HL-60 (cell line): ENCODE measurements at regions not wholly inside any gene's neighbourhood (a gene's known extent, or its start where the extent isn't known, plus 50 kb on each side); places are given as distances from the start of the nearest gene placed in this dataset.

Source experiments
- GABPA ChIP-seq: IDR thresholded peaks from 2 replicates; pipeline ENCODE4 v1.6.1; 2012; ENCODE audit warnings: low read depth
- POLR2AphosphoS5 ChIP-seq: IDR thresholded peaks from 2 replicates; pipeline ENCODE4 v1.6.1; 2012; ENCODE audit warnings: low read depth
- TF ChIP-seq, protein P1 (sequence below): IDR thresholded peaks from one replicate; pipeline ENCODE4 v1.5.1; 2011; ENCODE audit warnings: low read length, control low read depth, inconsistent platforms; ENCODE audit not compliant: insufficient read depth
- TF ChIP-seq, protein P2 (sequence below): IDR thresholded peaks from 2 replicates; pipeline ENCODE4 v1.6.1; 2012; ENCODE audit warnings: low read depth; ENCODE audit not compliant: insufficient replicate concordance

DNA sequence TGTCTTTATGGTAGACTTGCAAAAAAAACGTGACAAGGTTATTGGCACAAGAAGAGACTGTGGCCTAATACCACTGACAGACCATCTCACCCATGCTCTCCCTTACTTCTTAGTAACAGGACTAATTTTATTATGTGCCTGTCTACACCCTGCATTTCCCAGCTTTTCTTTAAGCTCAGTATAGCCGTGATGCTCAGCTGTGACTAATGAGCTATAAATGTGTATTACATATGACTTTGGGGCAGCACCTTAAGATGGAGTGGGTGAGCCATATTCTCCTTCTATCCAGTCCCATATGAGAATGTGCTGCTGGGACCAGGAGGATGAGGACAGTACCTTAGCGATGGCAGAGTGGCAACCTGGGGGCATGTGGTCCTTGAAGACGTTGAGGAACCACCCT is 293.5 kb downstream of the RNF144A start:
- TF ChIP-seq, protein P1, sequence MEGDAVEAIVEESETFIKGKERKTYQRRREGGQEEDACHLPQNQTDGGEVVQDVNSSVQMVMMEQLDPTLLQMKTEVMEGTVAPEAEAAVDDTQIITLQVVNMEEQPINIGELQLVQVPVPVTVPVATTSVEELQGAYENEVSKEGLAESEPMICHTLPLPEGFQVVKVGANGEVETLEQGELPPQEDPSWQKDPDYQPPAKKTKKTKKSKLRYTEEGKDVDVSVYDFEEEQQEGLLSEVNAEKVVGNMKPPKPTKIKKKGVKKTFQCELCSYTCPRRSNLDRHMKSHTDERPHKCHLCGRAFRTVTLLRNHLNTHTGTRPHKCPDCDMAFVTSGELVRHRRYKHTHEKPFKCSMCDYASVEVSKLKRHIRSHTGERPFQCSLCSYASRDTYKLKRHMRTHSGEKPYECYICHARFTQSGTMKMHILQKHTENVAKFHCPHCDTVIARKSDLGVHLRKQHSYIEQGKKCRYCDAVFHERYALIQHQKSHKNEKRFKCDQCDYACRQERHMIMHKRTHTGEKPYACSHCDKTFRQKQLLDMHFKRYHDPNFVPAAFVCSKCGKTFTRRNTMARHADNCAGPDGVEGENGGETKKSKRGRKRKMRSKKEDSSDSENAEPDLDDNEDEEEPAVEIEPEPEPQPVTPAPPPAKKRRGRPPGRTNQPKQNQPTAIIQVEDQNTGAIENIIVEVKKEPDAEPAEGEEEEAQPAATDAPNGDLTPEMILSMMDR = no peak
- TF ChIP-seq GABPA (no peak), POLR2AphosphoS5 (no peak)
- TF ChIP-seq, protein P2, sequence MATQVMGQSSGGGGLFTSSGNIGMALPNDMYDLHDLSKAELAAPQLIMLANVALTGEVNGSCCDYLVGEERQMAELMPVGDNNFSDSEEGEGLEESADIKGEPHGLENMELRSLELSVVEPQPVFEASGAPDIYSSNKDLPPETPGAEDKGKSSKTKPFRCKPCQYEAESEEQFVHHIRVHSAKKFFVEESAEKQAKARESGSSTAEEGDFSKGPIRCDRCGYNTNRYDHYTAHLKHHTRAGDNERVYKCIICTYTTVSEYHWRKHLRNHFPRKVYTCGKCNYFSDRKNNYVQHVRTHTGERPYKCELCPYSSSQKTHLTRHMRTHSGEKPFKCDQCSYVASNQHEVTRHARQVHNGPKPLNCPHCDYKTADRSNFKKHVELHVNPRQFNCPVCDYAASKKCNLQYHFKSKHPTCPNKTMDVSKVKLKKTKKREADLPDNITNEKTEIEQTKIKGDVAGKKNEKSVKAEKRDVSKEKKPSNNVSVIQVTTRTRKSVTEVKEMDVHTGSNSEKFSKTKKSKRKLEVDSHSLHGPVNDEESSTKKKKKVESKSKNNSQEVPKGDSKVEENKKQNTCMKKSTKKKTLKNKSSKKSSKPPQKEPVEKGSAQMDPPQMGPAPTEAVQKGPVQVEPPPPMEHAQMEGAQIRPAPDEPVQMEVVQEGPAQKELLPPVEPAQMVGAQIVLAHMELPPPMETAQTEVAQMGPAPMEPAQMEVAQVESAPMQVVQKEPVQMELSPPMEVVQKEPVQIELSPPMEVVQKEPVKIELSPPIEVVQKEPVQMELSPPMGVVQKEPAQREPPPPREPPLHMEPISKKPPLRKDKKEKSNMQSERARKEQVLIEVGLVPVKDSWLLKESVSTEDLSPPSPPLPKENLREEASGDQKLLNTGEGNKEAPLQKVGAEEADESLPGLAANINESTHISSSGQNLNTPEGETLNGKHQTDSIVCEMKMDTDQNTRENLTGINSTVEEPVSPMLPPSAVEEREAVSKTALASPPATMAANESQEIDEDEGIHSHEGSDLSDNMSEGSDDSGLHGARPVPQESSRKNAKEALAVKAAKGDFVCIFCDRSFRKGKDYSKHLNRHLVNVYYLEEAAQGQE = no peak
